A673 (cell line): ENCODE measurements at regions not wholly inside any gene's neighbourhood (a gene's known extent, or its start where the extent isn't known, plus 50 kb on each side); places are given as distances from the start of the nearest gene placed in this dataset.

ENCODE experiments used
- EZH2 ChIP-seq: fragments of 200-600 bp; sonication (generic); IDR thresholded peaks from 2 replicates; pipeline ENCODE4 v1.6.1; 2017; ENCODE audit warnings: borderline replicate concordance, low read depth, mild to moderate bottlenecking, mixed read lengths, antibody characterized with exemption, low read length; ENCODE audit not compliant: poor library complexity, severe bottlenecking
- TF ChIP-seq, protein P1 (sequence below): fragments of 300-800, 200-600 bp; sonication (generic); conservative IDR thresholded peaks from 2 replicates; pipeline ENCODE4 v1.5.1; 2017; ENCODE audit warnings: low read depth, mild to moderate bottlenecking, antibody characterized with exemption, low read length, moderate library complexity, mixed read lengths

- TF ChIP-seq, protein P1, sequence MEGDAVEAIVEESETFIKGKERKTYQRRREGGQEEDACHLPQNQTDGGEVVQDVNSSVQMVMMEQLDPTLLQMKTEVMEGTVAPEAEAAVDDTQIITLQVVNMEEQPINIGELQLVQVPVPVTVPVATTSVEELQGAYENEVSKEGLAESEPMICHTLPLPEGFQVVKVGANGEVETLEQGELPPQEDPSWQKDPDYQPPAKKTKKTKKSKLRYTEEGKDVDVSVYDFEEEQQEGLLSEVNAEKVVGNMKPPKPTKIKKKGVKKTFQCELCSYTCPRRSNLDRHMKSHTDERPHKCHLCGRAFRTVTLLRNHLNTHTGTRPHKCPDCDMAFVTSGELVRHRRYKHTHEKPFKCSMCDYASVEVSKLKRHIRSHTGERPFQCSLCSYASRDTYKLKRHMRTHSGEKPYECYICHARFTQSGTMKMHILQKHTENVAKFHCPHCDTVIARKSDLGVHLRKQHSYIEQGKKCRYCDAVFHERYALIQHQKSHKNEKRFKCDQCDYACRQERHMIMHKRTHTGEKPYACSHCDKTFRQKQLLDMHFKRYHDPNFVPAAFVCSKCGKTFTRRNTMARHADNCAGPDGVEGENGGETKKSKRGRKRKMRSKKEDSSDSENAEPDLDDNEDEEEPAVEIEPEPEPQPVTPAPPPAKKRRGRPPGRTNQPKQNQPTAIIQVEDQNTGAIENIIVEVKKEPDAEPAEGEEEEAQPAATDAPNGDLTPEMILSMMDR: no peak
- TF ChIP-seq EZH2: no peak
These were observed 108.4 kb upstream of the SPATA16 start for GRCh38 chr3:173249457-173249856.
